SK-MEL-5 (cell line): ENCODE measurements at regions not wholly inside any gene's neighbourhood (a gene's known extent, or its start where the extent isn't known, plus 50 kb on each side); places are given as distances from the start of the nearest gene placed in this dataset.

Source experiments
- small RNA-seq, 2 experiments: library from RNA; depleted of rRNA; stranded (forward); fragments of <200 nt; gene quantifications; one replicate each; pipeline ENCODE3, GENCODE V24; 2014

Small RNAs in the stretch of these regions (small RNA-seq; reads per million reads assigned to genes)
- gene ATP6V0CP2: 0 reads per million in 2 experiments
